ENCODE measurements at regions not wholly inside any gene's neighbourhood (a gene's known extent, or its start where the extent isn't known, plus 50 kb on each side); places are given as distances from the start of the nearest gene placed in this dataset.

GRCh38 chr2:16578081-16578480 is 87.6 kb downstream of the CYRIA start:
- H3K4me1 Mint-ChIP-seq, result peaks cover 17% of the 10 kb centered on the region
- H3K9me3 Mint-ChIP-seq, result peaks cover 44% of the 10 kb centered on the region

GRCh38 chr2:16570516-16570915 is 95.1 kb downstream of the CYRIA start:
- no peak for TF ChIP-seq CTCF (IDR thresholded peaks at IDR 0.05)
- H3K4me1 Mint-ChIP-seq, result peaks cover 82% of the 10 kb centered on the region
- no peaks in the 10 kb centered on the region for H3K27me3 Mint-ChIP-seq (ENCODE audit: low read depth, poor library complexity)
- H3K4me3 Mint-ChIP-seq, result no peak overlapping the region
- DNase-seq, result no peak
- peaks cover 23% of the 10 kb centered on the region for H3K36me3 Mint-ChIP-seq (ENCODE audit: low read depth)
- peaks cover 31% of the 10 kb centered on the region for H3K9me3 Mint-ChIP-seq
- H3K27ac Mint-ChIP-seq, result peak overlapping the region; percentile 63

More at GRCh38 chr2:16578081-16578480, 87.6 kb downstream of the CYRIA start:
- no peak for DNase-seq
- no peaks in the 10 kb centered on the region for H3K27me3 Mint-ChIP-seq (ENCODE audit: low read depth, poor library complexity)
- H3K27ac Mint-ChIP-seq, result no peak overlapping the region
- H3K4me3 Mint-ChIP-seq, result no peak overlapping the region
- TF ChIP-seq CTCF (IDR thresholded peaks at IDR 0.05), result no peak
- peaks cover 41% of the 10 kb centered on the region for H3K36me3 Mint-ChIP-seq (ENCODE audit: low read depth)

GRCh38 chr2:16568998-16569784 is 96.4 kb downstream of the CYRIA start:
- Mint-ChIP-seq H3K27me3 (ENCODE audit: low read depth, poor library complexity) (no peaks in the 10 kb centered on the region), H3K36me3 (ENCODE audit: low read depth) (peaks cover 16% of the 10 kb centered on the region), H3K27ac (peak overlapping the region; percentile 86), H3K4me3 (peak overlapping the region; percentile 14), H3K4me1 (peaks cover 85% of the 10 kb centered on the region), H3K9me3 (peaks cover 20% of the 10 kb centered on the region)
- no peak for TF ChIP-seq CTCF (IDR thresholded peaks at IDR 0.05)
- DNase-seq, result peak; percentile 44

GRCh38 chr2:16566701-16567100 is 98.9 kb downstream of the CYRIA start:
- no peak for TF ChIP-seq CTCF (IDR thresholded peaks at IDR 0.05)
- Mint-ChIP-seq H3K9me3 (no peaks in the 10 kb centered on the region), H3K27me3 (ENCODE audit: low read depth, poor library complexity) (no peaks in the 10 kb centered on the region), H3K36me3 (ENCODE audit: low read depth) (peaks cover 11% of the 10 kb centered on the region), H3K4me3 (peak overlapping the region; percentile 31), H3K27ac (peak overlapping the region; percentile 73), H3K4me1 (peaks cover 63% of the 10 kb centered on the region)
- no peak for DNase-seq

- Mint-ChIP-seq H3K36me3 (ENCODE audit: low read depth) (peaks cover 19% of the 10 kb centered on the region), H3K4me3 (no peak overlapping the region), H3K27me3 (ENCODE audit: low read depth, poor library complexity) (no peaks in the 10 kb centered on the region), H3K27ac (no peak overlapping the region), H3K4me1 (peaks cover 51% of the 10 kb centered on the region), H3K9me3 (no peaks in the 10 kb centered on the region)
- no peak for TF ChIP-seq CTCF (IDR thresholded peaks at IDR 0.05)
- DNase-seq, result no peak
These were observed 100.2 kb downstream of the CYRIA start for GRCh38 chr2:16565481-16565880.

GRCh38 chr2:16561676-16562075 is 104.0 kb downstream of the CYRIA start:
- H3K27me3 Mint-ChIP-seq (ENCODE audit: low read depth, poor library complexity), result peaks cover 4% of the 10 kb centered on the region
- DNase-seq, result no peak
- no peaks in the 10 kb centered on the region for H3K9me3 Mint-ChIP-seq
- no peak overlapping the region for H3K27ac Mint-ChIP-seq
- H3K4me3 Mint-ChIP-seq, result no peak overlapping the region
- peaks cover 34% of the 10 kb centered on the region for H3K4me1 Mint-ChIP-seq
- no peak for TF ChIP-seq CTCF (IDR thresholded peaks at IDR 0.05)
- peaks cover 34% of the 10 kb centered on the region for H3K36me3 Mint-ChIP-seq (ENCODE audit: low read depth)

Measured in nephron progenitor cell (in vitro differentiated cells).